ENCODE measurements at regions not wholly inside any gene's neighbourhood (a gene's known extent, or its start where the extent isn't known, plus 50 kb on each side); places are given as distances from the start of the nearest gene placed in this dataset.

- Mint-ChIP-seq H3K27me3 (ENCODE audit: low read depth in 3 of 3) (peaks cover 0 to 2% (median 0%) of the 10 kb centered on the region in 3 donors), H3K4me3 (no peak overlapping the region), H3K4me1 (no peaks in the 10 kb centered on the region), H3K36me3 (no peaks in the 10 kb centered on the region), H3K27ac (no peak overlapping the region), H3K9me3 (no peaks in the 10 kb centered on the region)
- DNase-seq = no peak
Observed at GRCh38 chrX:10798041-10798440, 177.7 kb upstream of the MID1 start.

DNA sequence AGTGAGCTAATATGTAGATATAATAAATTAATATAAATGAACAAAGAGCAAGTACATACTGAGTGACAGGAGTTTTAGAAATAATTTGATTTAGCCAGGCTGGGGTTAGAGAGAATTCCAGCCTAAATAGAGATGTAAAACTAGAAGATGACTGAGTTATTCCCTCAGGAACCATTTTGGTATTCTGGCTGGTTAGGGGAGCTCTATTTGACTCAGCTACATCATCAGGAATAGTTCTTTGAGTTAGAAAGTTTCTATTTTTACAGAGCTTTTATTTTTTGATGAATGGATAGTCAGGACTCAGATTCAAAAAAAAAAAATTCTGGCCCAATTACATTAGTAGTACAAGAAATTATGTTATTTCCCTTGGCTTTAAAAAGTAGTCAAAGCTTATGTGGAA lies 180.4 kb upstream of the MID1 start:
- no peak overlapping the region for H3K4me3 Mint-ChIP-seq
- H3K27ac Mint-ChIP-seq = no peak overlapping the region
- H3K9me3 Mint-ChIP-seq = peaks cover 0 to 3% (median 0%) of the 10 kb centered on the region in 6 donors
- no peaks in the 10 kb centered on the region for H3K36me3 Mint-ChIP-seq
- no peak for DNase-seq
- no peaks in the 10 kb centered on the region for H3K27me3 Mint-ChIP-seq (ENCODE audit: low read depth in 3 of 3)
- no peaks in the 10 kb centered on the region for H3K4me1 Mint-ChIP-seq

GRCh38 chrX:10811111-10811510 lies 190.7 kb upstream of the MID1 start:
- Mint-ChIP-seq H3K9me3 (peaks cover 0 to 9% (median 3%) of the 10 kb centered on the region in 6 donors), H3K4me1 (no peaks in the 10 kb centered on the region), H3K36me3 (no peaks in the 10 kb centered on the region), H3K27me3 (ENCODE audit: low read depth in 3 of 3) (peaks cover 0 to 5% (median 2%) of the 10 kb centered on the region in 3 donors), H3K27ac (no peak overlapping the region), H3K4me3 (no peak overlapping the region)
- no peak for DNase-seq

- no peak overlapping the region for H3K4me3 Mint-ChIP-seq
- H3K27ac Mint-ChIP-seq = no peak overlapping the region
- peaks cover 0 to 4% (median 2%) of the 10 kb centered on the region in 3 donors for H3K27me3 Mint-ChIP-seq (ENCODE audit: low read depth in 3 of 3)
- H3K36me3 Mint-ChIP-seq = no peaks in the 10 kb centered on the region
- peaks cover 0 to 9% (median 0%) of the 10 kb centered on the region in 6 donors for H3K9me3 Mint-ChIP-seq
- no peaks in the 10 kb centered on the region for H3K4me1 Mint-ChIP-seq
- no peak for DNase-seq
Observed at GRCh38 chrX:10813761-10814160, 193.4 kb upstream of the MID1 start.

DNA sequence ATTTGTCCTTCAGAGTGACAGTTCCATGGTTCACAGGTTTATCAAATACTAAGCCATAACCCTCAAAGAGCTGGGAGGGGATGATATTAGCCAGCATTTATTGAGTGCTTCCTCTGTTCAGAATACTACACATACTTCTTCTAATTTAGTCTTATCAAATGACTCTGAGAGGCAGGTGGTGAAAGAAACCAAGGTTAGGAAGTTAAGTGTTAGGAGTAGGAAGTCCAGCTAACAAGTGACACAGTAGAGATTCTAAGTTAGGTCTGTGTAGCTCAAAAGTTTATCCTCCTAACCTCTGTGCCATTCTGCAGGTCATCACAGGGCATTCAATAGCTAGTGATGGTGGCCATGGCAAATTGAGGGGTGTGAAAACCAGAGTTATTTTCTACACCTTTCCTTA lies 198.3 kb upstream of the MID1 start:
- Mint-ChIP-seq H3K4me1 (no peaks in the 10 kb centered on the region), H3K4me3 (no peak overlapping the region), H3K9me3 (peaks cover 0 to 5% (median 0%) of the 10 kb centered on the region in 6 donors), H3K27me3 (ENCODE audit: low read depth in 3 of 3) (peaks cover 0 to 7% (median 6%) of the 10 kb centered on the region in 3 donors), H3K36me3 (no peaks in the 10 kb centered on the region), H3K27ac (no peak overlapping the region)
- DNase-seq = no peak

DNA sequence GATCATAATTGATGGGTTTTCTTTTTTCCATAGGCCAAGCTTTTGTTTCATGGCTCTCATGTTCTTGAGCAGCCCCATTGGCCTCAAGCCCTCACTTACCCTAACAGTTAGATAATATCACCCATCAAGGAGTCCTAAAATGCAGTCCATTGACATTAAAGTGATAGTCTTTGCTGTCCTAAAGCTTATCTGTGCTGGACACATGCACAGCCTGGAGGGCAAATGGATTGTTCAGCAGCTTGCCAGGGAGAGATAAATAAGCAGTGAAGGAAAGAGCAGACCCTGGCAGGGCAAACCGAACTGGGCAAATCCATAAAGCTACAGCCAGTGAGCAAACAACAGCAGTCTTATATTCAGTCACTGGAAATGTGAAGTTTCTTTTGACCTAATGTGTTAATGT lies 199.6 kb upstream of the MID1 start:
- Mint-ChIP-seq H3K27me3 (ENCODE audit: low read depth in 3 of 3) (peaks cover 0 to 10% (median 7%) of the 10 kb centered on the region in 3 donors), H3K4me1 (no peaks in the 10 kb centered on the region), H3K9me3 (peaks cover 0 to 5% (median 0%) of the 10 kb centered on the region in 6 donors), H3K4me3 (no peak overlapping the region), H3K36me3 (no peaks in the 10 kb centered on the region), H3K27ac (no peak overlapping the region)
- no peak for DNase-seq

GRCh38 chrX:10821293-10821692 lies 200.9 kb upstream of the MID1 start:
- Mint-ChIP-seq H3K4me1 (no peaks in the 10 kb centered on the region), H3K9me3 (peaks cover 0 to 5% (median 0%) of the 10 kb centered on the region in 6 donors), H3K27me3 (ENCODE audit: low read depth in 3 of 3) (peaks cover 0 to 10% (median 7%) of the 10 kb centered on the region in 3 donors), H3K27ac (no peak overlapping the region), H3K36me3 (no peaks in the 10 kb centered on the region), H3K4me3 (no peak overlapping the region)
- no peak for DNase-seq

GRCh38 chrX:10828036-10828435 lies 207.7 kb upstream of the MID1 start:
- peaks cover 0 to 6% (median 4%) of the 10 kb centered on the region in 3 donors for H3K27me3 Mint-ChIP-seq (ENCODE audit: low read depth in 3 of 3)
- no peaks in the 10 kb centered on the region for H3K4me1 Mint-ChIP-seq
- no peak overlapping the region for H3K27ac Mint-ChIP-seq
- H3K9me3 Mint-ChIP-seq = peaks cover 0 to 11% (median 2%) of the 10 kb centered on the region in 6 donors
- no peak overlapping the region for H3K4me3 Mint-ChIP-seq
- no peak for DNase-seq
- no peaks in the 10 kb centered on the region for H3K36me3 Mint-ChIP-seq

- no peak overlapping the region for H3K27ac Mint-ChIP-seq
- peaks cover 0 to 11% (median 2%) of the 10 kb centered on the region in 6 donors for H3K9me3 Mint-ChIP-seq
- no peaks in the 10 kb centered on the region for H3K36me3 Mint-ChIP-seq
- H3K4me3 Mint-ChIP-seq = no peak overlapping the region
- H3K4me1 Mint-ChIP-seq = no peaks in the 10 kb centered on the region
- no peak for DNase-seq
- H3K27me3 Mint-ChIP-seq (ENCODE audit: low read depth in 3 of 3) = peaks cover 0 to 6% (median 2%) of the 10 kb centered on the region in 3 donors
Observed at GRCh38 chrX:10828640-10829039, 208.3 kb upstream of the MID1 start.

DNA sequence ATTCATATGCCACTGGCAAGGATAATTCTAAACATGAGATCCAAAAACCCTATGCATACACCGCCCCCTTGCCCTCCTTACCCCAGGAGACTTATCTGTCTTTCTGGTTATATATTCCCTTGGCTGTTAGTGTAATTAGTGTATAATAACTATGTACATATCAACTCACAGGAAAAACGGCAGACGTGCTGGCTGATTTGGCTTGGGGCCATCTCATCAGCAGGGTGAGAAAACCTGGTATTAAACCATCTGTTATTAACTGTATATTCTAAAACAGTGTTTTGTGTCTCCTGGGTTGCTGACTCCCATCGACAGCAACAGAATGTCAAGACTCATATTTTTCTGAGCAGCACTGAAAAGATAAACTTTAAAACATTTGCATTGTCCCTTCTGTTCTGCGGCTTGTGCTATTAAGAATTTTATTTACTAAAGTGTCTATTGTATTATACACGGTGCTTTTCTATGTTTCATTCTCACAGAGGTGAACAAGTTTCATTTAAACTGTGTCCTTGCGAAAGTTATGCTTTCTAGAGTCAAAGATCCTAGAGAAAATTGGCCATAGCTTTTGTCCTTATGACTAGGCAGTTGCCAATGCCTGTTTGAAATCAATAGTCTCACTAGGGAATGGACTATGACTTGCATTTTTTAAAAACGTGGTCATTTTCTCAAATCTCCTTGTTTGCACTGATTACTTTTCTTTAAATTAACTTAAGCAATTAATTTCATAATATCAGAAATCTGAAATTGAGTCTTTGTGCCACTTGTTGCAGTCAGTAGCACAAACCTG lies 211.5 kb upstream of the MID1 start:
- Mint-ChIP-seq H3K27me3 (ENCODE audit: low read depth in 3 of 3) (no peaks in the 10 kb centered on the region), H3K9me3 (peaks cover 0 to 8% (median 0%) of the 10 kb centered on the region in 6 donors), H3K27ac (no peak overlapping the region), H3K4me1 (no peaks in the 10 kb centered on the region), H3K36me3 (no peaks in the 10 kb centered on the region), H3K4me3 (no peak overlapping the region)
- DNase-seq = no peak

- DNase-seq = no peak
- no peak overlapping the region for H3K4me3 Mint-ChIP-seq
- no peaks in the 10 kb centered on the region for H3K27me3 Mint-ChIP-seq (ENCODE audit: low read depth in 3 of 3)
- no peak overlapping the region for H3K27ac Mint-ChIP-seq
- H3K4me1 Mint-ChIP-seq = no peaks in the 10 kb centered on the region
- peaks cover 0 to 6% (median 0%) of the 10 kb centered on the region in 6 donors for H3K9me3 Mint-ChIP-seq
- no peaks in the 10 kb centered on the region for H3K36me3 Mint-ChIP-seq
Observed at GRCh38 chrX:10833299-10834169, 213.1 kb upstream of the MID1 start.

GRCh38 chrX:10841579-10841978 lies 221.2 kb upstream of the MID1 start:
- H3K36me3 Mint-ChIP-seq = no peaks in the 10 kb centered on the region

DNA sequence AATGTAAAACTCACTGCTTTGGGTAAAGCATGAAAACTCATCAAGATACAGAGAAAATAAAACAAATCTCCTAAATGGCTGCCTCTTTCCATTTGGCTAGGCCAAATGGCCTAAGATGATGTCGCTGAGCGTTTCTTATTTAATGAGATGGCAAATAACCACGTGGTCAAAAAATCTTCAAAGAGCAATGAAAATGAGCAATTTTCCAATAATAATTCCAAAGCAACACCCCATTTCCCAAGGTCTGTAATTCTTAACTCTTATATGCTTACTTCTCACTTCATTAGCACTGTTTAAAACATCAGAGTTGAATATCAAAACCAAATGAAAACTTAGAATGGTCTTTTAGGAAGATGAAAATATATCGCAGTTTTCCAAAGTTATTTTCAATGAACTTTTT lies 222.3 kb upstream of the MID1 start:
- Mint-ChIP-seq H3K9me3 (peaks cover 0 to 7% (median 2%) of the 10 kb centered on the region in 6 donors), H3K27ac (no peak overlapping the region), H3K27me3 (ENCODE audit: low read depth in 3 of 3) (no peaks in the 10 kb centered on the region), H3K4me3 (no peak overlapping the region), H3K36me3 (no peaks in the 10 kb centered on the region), H3K4me1 (no peaks in the 10 kb centered on the region)
- no peak for DNase-seq

More at GRCh38 chrX:10841579-10841978, 221.2 kb upstream of the MID1 start:
- no peak overlapping the region for H3K27ac Mint-ChIP-seq
- no peaks in the 10 kb centered on the region for H3K27me3 Mint-ChIP-seq (ENCODE audit: low read depth in 3 of 3)
- no peak overlapping the region for H3K4me3 Mint-ChIP-seq
- H3K4me1 Mint-ChIP-seq = no peaks in the 10 kb centered on the region
- peaks cover 0 to 11% (median 2%) of the 10 kb centered on the region in 6 donors for H3K9me3 Mint-ChIP-seq
- DNase-seq = no peak

GRCh38 chrX:10847333-10847732 lies 226.9 kb upstream of the MID1 start:
- Mint-ChIP-seq H3K27me3 (ENCODE audit: low read depth in 3 of 3) (peaks cover 0 to 9% (median 0%) of the 10 kb centered on the region in 3 donors), H3K4me1 (no peaks in the 10 kb centered on the region), H3K4me3 (no peak overlapping the region), H3K9me3 (peaks cover 0 to 13% (median 0%) of the 10 kb centered on the region in 6 donors), H3K36me3 (no peaks in the 10 kb centered on the region), H3K27ac (no peak overlapping the region)
- no peak for DNase-seq
